ENCODE measurements at regions not wholly inside any gene's neighbourhood (a gene's known extent, or its start where the extent isn't known, plus 50 kb on each side); places are given as distances from the start of the nearest gene placed in this dataset.
A peak's percentile ranks its signal among the peaks of the same experiment; 100 is the strongest.
"Not testable (repeated sequence)": the region's sequence is repeated elsewhere in the genome, so short reads cannot be mapped to it uniquely, and the experiment has no call there.

- DNase-seq (ENCODE audit: extremely low spot score, unreplicated experiment); H3K36me3 Mint-ChIP-seq (ENCODE audit: unreplicated experiment); H3K27me3 Mint-ChIP-seq (ENCODE audit: unreplicated experiment); H3K9me3 Mint-ChIP-seq (ENCODE audit: unreplicated experiment); H3K4me3 Mint-ChIP-seq (ENCODE audit: unreplicated experiment): not testable (repeated sequence)
- H3K27ac Mint-ChIP-seq (ENCODE audit: unreplicated experiment): peak overlapping the region; percentile 14
- peaks cover 27% of the 10 kb centered on the region for H3K4me1 Mint-ChIP-seq (ENCODE audit: unreplicated experiment)
Measured at GRCh38 chr19:14285726-14286125, 79.8 kb upstream of the ADGRL1 start.

GRCh38 chr19:14283813-14284520 lies 78.0 kb upstream of the ADGRL1 start:
- not testable (repeated sequence) for H3K9me3 Mint-ChIP-seq (ENCODE audit: unreplicated experiment); H3K36me3 Mint-ChIP-seq (ENCODE audit: unreplicated experiment); H3K27me3 Mint-ChIP-seq (ENCODE audit: unreplicated experiment)
- peaks cover 27% of the 10 kb centered on the region for H3K4me1 Mint-ChIP-seq (ENCODE audit: unreplicated experiment)
- peak; percentile 93 for DNase-seq (ENCODE audit: extremely low spot score, unreplicated experiment)
- peak overlapping the region; percentile 42 for H3K4me3 Mint-ChIP-seq (ENCODE audit: unreplicated experiment)
- H3K27ac Mint-ChIP-seq (ENCODE audit: unreplicated experiment): peak overlapping the region; percentile 75

GRCh38 chr19:14279270-14279669 lies 73.3 kb upstream of the ADGRL1 start:
- H3K36me3 Mint-ChIP-seq (ENCODE audit: unreplicated experiment); H3K4me3 Mint-ChIP-seq (ENCODE audit: unreplicated experiment); H3K27ac Mint-ChIP-seq (ENCODE audit: unreplicated experiment); H3K9me3 Mint-ChIP-seq (ENCODE audit: unreplicated experiment); DNase-seq (ENCODE audit: extremely low spot score, unreplicated experiment): not testable (repeated sequence)
- Mint-ChIP-seq H3K4me1 (ENCODE audit: unreplicated experiment) (peaks cover 15% of the 10 kb centered on the region), H3K27me3 (ENCODE audit: unreplicated experiment) (peaks cover 14% of the 10 kb centered on the region)

GRCh38 chr19:14277608-14278007 lies 71.6 kb upstream of the ADGRL1 start:
- Mint-ChIP-seq H3K27me3 (ENCODE audit: unreplicated experiment) (peaks cover 18% of the 10 kb centered on the region), H3K36me3 (ENCODE audit: unreplicated experiment) (no peaks in the 10 kb centered on the region), H3K27ac (ENCODE audit: unreplicated experiment) (no peak overlapping the region), H3K4me3 (ENCODE audit: unreplicated experiment) (no peak overlapping the region), H3K4me1 (ENCODE audit: unreplicated experiment) (peaks cover 2% of the 10 kb centered on the region), H3K9me3 (ENCODE audit: unreplicated experiment) (no peaks in the 10 kb centered on the region)
- DNase-seq (ENCODE audit: extremely low spot score, unreplicated experiment): no peak
- no peak for TF ChIP-seq CTCF (IDR thresholded peaks at IDR 0.05)

GRCh38 chr19:14275823-14276222 lies 69.9 kb upstream of the ADGRL1 start:
- not testable (repeated sequence) for H3K9me3 Mint-ChIP-seq (ENCODE audit: unreplicated experiment); H3K4me1 Mint-ChIP-seq (ENCODE audit: unreplicated experiment); H3K27ac Mint-ChIP-seq (ENCODE audit: unreplicated experiment); H3K36me3 Mint-ChIP-seq (ENCODE audit: unreplicated experiment); DNase-seq (ENCODE audit: extremely low spot score, unreplicated experiment); H3K4me3 Mint-ChIP-seq (ENCODE audit: unreplicated experiment)
- peaks cover 21% of the 10 kb centered on the region for H3K27me3 Mint-ChIP-seq (ENCODE audit: unreplicated experiment)

- Mint-ChIP-seq H3K4me1 (ENCODE audit: unreplicated experiment) (peaks cover 2% of the 10 kb centered on the region), H3K4me3 (ENCODE audit: unreplicated experiment) (no peak overlapping the region), H3K9me3 (ENCODE audit: unreplicated experiment) (no peaks in the 10 kb centered on the region), H3K36me3 (ENCODE audit: unreplicated experiment) (no peaks in the 10 kb centered on the region), H3K27ac (ENCODE audit: unreplicated experiment) (no peak overlapping the region), H3K27me3 (ENCODE audit: unreplicated experiment) (peaks cover 32% of the 10 kb centered on the region)
- DNase-seq (ENCODE audit: extremely low spot score, unreplicated experiment): no peak
- TF ChIP-seq CTCF (IDR thresholded peaks at IDR 0.05): no peak
Measured at GRCh38 chr19:14272623-14273022, 66.7 kb upstream of the ADGRL1 start.

- H3K4me3 Mint-ChIP-seq (ENCODE audit: unreplicated experiment): no peak overlapping the region
- DNase-seq (ENCODE audit: extremely low spot score, unreplicated experiment): no peak
- TF ChIP-seq CTCF (IDR thresholded peaks at IDR 0.05): no peak
- H3K27ac Mint-ChIP-seq (ENCODE audit: unreplicated experiment): no peak overlapping the region
- no peaks in the 10 kb centered on the region for H3K9me3 Mint-ChIP-seq (ENCODE audit: unreplicated experiment)
- peaks cover 34% of the 10 kb centered on the region for H3K27me3 Mint-ChIP-seq (ENCODE audit: unreplicated experiment)
- H3K4me1 Mint-ChIP-seq (ENCODE audit: unreplicated experiment): peaks cover 2% of the 10 kb centered on the region
- H3K36me3 Mint-ChIP-seq (ENCODE audit: unreplicated experiment): no peaks in the 10 kb centered on the region
Measured at GRCh38 chr19:14271840-14272239, 65.9 kb upstream of the ADGRL1 start.

GRCh38 chr19:14270557-14270956 lies 64.6 kb upstream of the ADGRL1 start:
- not testable (repeated sequence) for H3K27ac Mint-ChIP-seq (ENCODE audit: unreplicated experiment); H3K36me3 Mint-ChIP-seq (ENCODE audit: unreplicated experiment); H3K9me3 Mint-ChIP-seq (ENCODE audit: unreplicated experiment); H3K4me1 Mint-ChIP-seq (ENCODE audit: unreplicated experiment); DNase-seq (ENCODE audit: extremely low spot score, unreplicated experiment); H3K4me3 Mint-ChIP-seq (ENCODE audit: unreplicated experiment)
- H3K27me3 Mint-ChIP-seq (ENCODE audit: unreplicated experiment): peaks cover 41% of the 10 kb centered on the region

All from osteocyte (in vitro differentiated cells).